Medulla oblongata (tissue), 1 donor: ENCODE measurements at regions not wholly inside any gene's neighbourhood (a gene's known extent, or its start where the extent isn't known, plus 50 kb on each side); places are given as distances from the start of the nearest gene placed in this dataset.
"Not testable (repeated sequence)": the region's sequence is repeated elsewhere in the genome, so short reads cannot be mapped to it uniquely, and the experiment has no call there.

Experiments used
- DNase-seq: peaks from one replicate; pipeline ENCODE4 v3.0.0-alpha.2; 2015; ENCODE audit errors: extremely low spot score

DNA sequence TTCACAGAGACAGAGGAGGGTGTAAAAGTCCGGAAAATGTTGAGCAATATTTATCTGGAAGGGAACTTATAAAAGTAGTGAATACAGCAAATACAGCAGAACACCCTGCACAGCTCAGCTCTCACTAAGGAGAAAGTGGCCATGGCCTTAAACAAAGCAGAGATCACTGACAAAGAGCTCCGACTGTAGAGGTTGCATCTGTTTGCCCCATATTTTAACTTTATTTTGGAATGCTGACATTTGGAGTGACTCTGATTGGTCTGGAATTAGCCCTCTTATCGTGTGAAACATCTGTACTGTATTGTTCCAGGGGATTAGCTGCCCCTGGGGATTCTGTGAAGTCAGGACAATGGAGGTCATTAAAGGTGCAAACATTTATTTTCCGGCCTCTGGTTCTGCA, 1275.7 kb upstream of the FLRT2 start:
- DNase-seq: no peak

DNA sequence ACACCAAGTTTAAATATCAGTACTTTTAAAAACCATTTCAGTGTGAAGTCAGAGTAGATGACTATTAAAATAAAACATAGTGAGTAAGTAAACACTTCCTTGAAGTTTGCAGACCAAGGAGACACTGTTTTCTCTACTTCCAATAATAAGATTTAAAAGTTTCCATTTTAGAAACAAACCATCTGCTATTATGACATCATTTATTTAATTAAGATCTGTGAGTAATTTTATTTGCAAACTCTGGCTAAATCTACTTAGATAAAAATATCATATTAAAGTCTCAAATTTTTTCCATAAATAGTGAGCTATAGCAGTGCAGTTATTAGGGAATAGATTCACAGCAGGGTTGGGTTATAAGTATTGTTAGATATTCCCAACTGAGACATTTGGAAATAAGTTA, 1267.0 kb upstream of the FLRT2 start:
- DNase-seq: no peak

DNA sequence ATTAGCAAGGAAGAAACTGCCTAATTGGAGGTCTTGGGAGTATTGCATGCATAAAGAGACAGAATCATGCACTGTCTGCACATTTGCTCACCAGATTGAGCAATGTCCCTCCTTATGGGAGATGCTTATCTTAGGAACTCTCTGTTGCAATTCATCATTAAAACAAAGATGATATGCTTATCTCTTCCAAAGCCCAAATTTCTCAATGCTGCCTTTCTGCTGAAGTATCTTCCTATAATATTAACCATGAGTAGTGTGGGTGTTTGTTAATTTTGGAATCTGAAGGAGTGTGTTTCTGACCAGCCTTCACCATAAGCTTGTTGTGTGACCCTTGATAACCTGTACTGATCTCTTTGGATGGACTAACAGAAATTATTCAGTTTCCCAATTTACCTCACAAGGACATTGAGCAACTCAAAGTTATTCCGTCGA, 1257.6 kb upstream of the FLRT2 start:
- no peak for DNase-seq

DNA sequence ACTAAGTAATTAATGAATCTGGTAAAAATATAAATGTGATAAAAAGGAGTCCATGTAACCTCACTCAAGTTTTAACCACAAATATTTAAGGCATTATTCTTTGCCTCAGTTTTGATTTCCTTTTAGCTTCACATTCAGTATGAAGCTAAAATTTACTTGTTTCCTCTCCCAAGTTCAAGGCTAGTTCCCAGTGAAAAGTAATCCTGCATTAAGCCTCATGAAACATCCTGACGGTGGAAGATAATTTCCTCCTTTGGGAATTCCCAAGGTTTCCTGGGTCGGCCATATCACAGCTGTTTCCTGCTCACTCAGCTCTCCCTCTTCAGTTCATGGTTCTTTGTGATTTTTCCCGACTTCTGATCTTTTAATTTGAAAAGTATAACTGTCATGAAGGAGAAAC, 1256.8 kb upstream of the FLRT2 start:
- DNase-seq: no peak

DNA sequence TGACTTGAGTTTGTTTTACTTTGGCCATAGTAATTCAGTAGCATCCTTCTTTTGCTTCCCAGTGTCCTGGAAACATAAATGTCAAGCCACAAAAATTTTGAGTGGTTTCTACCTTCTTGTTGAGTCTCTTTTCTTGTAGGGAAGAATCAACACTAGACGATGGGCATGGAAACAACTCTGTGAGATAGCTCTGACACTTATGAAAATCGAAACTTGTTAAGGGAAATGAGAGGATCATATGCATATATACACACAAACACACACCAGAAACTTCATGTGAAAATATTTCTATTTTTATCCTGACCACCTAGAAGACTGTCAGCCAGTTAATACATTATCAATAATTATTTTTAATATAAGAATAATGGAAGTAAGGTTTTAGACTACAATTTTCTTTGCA, 1247.3 kb upstream of the FLRT2 start:
- no peak for DNase-seq

DNA sequence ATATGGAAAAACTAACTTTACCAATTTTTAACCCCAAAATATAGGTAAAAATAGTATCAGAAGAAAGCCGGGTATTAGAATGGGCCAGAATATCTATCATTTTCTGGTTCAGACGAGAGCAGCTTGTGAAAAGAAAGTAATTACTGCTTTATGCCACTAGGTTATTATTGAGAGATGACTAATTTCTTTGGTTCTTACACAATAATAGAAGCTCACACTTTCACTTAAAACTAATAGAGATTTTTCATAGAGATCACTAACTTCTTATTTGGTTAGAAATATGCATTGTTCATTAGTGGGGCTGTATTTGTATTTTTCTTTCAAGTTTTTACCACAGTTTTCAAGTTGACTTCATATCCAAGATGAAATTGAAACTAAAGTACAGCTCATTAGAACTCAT, 1241.2 kb upstream of the FLRT2 start:
- DNase-seq: no peak

DNA sequence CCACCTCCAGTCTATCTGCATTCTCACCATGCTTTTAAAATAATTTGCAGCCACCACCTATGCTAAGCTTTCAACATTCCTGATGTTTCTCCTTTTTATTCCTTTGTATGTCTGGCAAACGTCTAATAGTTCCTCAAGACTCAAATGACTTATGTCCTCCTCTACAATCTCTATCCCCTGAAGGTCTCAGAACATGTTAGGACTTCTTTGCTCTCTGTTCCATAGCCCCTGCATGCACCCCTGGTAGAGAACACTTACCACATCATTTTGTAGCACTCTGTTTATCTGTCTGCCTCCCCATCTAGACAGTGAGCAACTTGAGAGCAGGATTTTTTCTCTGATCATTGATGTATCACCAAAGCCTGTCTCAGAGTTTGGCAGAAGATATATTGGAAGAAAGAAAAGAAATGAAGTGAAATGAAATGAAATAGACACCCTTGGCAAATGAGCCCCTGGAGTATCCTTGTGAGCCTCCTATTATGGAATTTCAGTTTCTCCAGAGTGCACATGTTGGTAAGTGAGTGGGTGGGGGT, 1231.2 kb upstream of the FLRT2 start:
- DNase-seq: no peak

DNA sequence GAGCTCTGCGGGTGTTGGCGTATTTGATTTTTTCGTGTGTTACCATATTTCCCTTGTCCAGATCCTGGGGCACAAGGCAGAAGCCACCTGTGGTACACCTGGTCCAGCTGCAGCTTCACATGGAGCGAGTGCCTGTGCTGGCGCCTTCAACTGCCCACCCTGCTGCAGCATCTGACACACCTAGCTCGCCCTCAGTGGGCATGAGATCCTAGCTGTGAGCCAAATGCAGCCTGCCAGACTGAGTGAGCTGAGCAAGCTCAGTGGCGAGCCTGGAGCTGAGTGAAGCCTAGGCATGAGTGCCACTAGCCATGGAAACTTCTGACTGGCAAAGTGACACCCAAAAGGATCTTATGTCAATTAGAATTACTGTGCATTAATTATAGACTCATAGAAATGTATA, 1226.8 kb upstream of the FLRT2 start:
- no peak for DNase-seq

DNA sequence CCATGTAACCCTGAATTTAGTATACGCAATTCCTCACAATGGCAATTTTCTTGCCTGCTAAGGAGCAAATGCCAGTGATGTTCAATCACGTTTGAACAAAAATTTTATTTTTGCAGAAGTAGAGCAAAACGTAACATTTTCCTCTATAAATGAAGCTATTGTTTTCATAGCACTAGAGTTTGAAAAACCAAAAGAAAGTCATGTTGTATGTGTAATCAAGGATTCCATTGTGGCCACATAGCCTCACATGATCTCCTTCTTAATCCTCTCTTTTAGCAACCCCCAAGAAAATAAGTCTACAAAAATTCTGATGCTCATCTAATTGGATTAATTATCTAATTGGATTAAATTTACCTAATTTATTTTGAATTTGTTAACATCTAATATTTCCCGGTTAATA, 1217.4 kb upstream of the FLRT2 start:
- no peak for DNase-seq

DNA sequence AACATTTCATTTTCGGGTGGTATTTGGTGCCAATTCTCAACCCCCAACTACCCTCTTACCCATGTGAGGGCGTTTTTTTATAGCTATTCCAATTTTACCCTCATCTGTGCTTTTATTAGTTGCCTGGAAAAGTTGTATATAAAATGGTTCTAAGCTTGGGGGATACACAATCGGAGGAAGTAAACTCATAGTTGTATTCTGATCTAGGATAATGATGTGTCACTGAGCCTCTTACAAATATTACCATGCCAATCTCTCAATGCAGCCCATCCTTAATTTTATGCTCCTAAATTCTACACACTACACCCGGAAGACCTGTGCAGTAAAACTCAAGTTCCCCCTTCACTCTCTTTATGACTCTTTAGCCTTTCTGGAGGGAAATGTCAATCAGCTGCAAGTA, 1206.5 kb upstream of the FLRT2 start:
- no peak for DNase-seq

DNA sequence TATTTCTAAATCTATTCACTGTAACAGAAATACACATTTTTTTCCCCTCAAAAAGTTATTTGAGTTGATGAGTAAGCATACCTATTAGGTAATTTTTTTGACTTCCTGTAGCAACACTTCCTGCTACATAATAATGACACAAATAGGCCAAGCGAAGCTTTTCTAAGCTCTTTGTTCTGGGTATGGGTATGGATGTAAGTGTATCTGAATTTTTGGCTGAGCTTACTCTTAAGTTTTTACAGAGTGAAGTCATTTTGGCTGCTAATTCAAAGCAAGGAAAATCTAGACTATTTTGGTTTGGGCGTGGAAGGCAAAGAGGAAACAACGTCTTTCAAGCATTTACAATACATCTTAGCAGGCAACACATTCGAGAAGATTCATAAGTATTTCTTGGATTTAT, 1206.0 kb upstream of the FLRT2 start:
- no peak for DNase-seq

DNA sequence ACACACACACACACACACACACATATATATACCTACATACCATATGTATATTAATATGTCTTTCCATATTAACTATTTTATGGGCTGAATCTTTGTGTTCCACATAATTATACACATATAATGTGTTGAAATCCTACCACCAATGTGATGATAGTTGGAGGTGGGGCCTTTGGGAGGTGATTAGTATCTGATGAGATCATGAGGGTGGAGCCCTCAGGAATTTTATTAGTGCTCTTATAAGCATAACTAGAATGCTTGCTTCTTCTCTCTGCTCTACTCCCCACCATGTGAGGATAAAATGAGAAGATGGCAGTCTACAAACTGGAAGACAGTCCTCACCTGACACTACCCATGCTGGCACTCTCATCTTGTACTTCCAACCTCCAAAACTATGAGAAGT, 1193.5 kb upstream of the FLRT2 start:
- no peak for DNase-seq

DNA sequence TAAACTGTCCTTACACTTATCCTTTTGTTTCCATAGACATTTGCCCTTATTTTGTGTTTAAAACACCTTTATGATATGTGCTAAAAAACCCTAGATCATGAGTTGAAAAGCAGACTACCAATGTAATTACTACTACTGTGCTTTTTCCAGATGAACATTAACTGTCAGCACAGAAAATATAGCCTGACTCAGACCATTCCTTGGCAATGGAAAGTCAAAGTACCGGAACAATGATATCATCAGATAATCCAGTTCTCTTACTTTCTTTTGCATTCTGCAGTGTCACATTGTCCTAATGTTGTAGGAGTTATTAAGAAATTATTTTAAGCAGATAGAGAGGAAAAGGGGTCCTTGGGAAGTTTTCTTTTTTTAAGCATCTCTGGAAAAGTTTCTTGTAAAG, 1189.0 kb upstream of the FLRT2 start:
- DNase-seq: no peak

DNA sequence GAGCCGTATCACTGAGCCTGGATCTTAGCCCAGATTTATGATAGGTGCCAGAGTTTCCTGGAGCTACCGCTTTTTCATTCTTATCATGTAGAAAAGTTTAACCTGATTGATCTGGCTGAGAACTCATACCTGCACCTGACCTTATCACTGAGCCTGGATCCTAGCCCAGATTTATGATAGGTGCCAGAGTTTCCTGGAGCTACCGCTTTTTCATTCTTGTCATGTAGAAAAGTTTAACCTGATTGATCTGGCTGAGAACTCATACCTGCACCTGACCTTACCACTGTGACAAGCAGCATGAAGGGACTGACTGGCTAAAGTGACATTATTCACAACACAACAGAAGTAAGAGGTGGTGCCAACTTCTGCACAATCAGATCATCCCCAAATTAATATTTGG, 1188.1 kb upstream of the FLRT2 start:
- DNase-seq: not testable (repeated sequence)

DNA sequence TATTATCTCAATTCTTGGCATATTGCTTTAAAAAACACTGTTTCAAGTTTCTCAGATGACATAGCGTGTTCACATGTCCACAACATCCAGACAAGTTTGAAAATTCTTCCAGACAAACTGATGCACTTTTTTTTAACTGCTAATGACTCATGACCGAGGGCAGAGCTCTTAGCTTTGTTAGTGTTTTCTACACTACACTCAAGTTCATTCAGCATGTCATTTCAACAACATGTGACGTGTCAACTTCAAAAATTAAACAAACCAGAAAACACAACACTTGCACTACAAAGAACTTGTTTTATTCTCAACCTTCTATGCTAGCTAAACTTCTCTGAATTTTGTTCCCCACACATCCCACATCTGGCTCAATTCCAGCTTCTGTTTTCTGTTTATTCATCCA, 1186.3 kb upstream of the FLRT2 start:
- DNase-seq: no peak

DNA sequence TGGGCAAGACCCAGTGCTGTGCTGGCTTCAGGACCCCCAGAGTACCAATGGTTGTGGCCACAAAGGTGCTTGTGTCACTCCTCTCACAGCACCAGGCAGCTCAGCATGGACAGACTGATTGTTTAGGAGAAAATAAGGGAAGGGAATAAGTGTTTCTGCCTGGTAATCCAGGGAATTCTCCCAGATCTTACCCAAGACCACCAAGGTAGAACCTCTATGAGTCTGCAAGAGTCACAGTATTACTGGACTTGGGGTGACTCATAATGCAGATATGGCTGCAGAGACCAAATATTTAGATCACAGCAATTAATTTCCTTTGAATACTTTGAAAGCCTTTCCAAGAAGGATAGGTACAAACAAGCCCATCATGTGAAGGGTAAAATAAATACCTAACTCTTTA, 1178.3 kb upstream of the FLRT2 start:
- DNase-seq: no peak

DNA sequence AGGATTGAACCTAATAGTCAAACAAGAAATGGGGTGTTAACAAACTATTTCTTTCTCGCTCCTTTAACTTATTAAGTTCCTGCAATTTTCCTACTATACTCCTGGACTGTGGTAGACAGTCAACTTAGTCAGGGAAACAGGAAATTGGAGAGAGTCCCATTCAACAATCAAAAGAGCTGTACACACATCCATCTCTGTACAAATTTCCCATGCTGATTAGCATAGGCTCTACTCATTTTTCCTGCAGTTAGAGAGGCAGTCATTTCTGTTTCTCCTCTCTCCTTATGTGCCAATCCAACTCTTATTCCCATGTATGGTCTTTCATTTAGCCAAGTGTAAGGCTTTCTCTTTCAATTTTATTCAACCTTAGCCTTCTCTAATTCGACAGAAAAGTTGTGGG, 1168.5 kb upstream of the FLRT2 start:
- no peak for DNase-seq

DNA sequence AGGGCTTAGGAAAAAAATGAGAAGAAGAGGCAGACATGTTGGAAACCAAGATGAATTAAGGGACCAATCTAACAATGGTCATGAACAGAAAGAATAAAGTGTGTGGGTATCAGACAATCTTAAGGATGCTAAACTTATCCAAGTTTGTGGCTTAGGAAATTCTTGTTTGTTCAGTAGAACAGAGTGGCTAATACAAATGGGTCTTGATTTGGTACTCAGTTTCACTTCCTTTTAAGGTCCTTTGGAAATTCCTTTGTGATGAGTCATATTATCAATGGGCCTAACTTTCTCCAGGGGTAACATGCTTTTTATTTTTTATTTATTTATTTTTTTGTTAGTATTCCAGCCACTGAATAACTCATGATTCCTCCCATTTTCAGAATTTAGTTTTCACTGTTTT, 1154.7 kb upstream of the FLRT2 start:
- DNase-seq: no peak

DNA sequence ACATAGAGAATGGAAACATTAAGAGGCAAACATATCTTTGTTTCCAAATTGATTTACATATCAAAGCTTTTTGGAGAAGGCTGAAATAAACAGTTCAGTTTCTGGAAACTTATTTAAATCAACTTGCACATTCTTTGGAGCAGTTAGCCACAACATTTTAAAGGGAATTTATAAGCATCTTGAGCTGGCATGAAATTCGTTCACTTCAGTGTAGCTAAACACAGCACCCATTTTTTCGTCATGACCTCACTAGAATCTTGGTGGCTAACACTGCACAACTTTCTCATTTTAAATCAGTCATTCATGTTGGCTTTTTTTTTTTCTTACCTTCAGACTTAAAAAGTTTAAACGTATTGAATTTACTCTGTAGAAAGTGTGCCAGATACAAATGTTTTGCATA, 1139.9 kb upstream of the FLRT2 start:
- no peak for DNase-seq

DNA sequence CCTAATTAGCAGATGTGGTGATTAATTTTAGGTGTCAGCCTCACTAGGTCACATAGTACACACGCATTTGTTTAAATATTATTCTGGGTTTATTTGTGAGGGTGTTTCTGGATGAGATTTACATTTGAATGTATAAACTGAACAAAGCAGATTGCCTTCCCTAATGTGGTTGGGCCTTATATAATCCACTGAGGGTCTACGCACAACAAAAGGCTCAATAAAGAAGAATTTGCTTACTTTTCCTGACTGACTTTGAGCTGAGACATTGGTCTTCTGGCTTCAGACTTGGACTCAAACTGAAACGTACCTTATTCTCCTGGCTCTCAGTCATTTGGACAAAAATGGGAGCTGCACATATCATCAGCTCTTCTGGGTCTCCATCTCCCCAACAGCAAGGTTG, 1132.3 kb upstream of the FLRT2 start:
- no peak for DNase-seq

DNA sequence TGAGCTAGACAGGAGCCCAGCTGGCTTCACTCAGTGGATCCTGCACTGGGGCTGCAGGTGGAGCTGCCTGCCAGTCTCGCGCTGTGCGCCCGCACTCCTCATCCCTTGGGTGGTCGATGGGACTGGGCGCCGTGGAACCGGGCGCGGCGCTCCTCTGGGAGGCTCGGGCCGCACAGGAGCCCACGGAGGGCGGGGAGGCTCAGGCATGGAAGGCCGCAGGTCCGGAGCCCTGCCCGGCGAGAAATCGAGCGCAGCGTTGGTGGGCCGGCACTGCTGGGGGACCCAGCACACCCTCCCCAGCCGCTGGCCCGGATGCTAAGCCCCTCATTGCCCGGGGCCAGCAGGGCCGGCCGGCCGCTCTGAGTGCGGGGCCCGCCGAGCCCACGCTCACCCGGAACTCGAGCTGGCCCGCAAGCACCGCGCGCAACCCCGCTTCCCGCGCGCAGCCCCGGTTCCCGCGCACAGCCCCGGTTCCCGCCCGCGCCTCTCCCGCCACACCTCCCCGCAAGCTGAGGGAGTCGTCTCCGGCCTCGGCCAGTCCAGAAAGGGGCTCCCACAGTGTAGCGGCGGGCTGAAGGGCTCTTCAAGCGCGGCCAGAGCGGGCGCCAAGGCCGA, 1130.5 kb upstream of the FLRT2 start:
- no peak for DNase-seq

DNA sequence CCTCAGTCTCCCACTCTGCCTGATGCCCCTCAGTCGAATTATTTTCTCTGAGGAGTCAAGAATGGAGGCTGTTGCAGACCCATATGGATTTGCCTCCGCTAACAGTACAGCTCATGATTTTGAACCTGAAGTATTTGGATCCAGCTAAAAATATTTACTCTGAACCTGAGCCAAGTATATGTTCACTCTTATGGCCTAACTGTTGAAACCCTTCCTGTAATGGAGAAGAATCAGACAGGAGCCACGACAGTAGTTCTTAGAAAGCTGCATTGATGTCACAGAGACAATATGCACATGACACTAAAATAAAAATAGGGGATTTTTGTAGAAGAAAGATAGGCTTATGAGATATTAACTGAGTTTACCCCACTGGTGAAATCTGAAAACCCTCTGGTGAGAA, 1128.3 kb upstream of the FLRT2 start:
- DNase-seq: no peak

DNA sequence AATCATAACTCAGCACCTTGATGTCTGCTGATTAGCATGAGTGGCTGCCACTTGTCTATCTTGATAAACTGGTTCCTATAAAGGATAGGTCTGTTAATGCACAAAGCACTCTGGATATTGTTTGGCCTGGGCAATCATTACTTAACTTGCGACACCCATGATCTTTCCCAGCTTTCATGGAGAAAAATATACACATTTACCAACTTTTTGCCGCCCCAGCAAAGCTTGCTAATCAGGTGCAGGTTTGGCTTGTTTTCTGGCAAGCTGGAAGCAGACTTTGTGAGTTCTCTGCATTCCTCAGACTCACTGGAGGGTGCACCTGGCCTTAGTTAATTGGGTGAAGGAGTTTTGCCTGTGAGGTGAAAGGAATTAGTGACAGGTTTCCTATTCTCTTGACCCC, 1126.4 kb upstream of the FLRT2 start:
- DNase-seq: no peak

DNA sequence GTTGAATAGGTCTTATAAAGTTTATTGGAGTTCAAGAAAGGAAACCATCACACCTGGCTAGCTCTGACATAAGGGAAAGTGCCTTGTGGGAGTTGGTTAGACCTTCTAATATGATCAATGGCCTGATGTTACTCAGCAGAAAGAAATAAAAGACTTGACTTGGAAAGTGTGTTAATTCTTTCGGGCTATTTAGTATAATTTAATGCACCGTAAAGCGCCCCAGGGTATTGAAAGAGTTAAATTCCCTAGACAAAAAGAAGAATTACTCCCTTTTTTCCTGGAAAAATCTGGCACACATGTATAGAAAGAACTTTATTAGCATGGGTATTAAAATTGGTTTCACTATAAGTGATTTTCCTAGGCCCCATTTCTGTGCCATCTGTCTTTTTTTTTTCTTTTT, 1125.7 kb upstream of the FLRT2 start:
- no peak for DNase-seq
